NT2/D1 (cell line): ENCODE measurements at regions not wholly inside any gene's neighbourhood (a gene's known extent, or its start where the extent isn't known, plus 50 kb on each side); places are given as distances from the start of the nearest gene placed in this dataset.

Source experiments
- YY1 ChIP-seq: IDR thresholded peaks from 2 replicates; pipeline ENCODE4 v1.6.1; 2011; ENCODE audit not compliant: insufficient read length, insufficient read depth
- ZNF274 ChIP-seq: IDR thresholded peaks from 2 replicates; pipeline ENCODE4 v1.6.1; 2011; ENCODE audit warnings: mild to moderate bottlenecking, low read depth, low read length

DNA sequence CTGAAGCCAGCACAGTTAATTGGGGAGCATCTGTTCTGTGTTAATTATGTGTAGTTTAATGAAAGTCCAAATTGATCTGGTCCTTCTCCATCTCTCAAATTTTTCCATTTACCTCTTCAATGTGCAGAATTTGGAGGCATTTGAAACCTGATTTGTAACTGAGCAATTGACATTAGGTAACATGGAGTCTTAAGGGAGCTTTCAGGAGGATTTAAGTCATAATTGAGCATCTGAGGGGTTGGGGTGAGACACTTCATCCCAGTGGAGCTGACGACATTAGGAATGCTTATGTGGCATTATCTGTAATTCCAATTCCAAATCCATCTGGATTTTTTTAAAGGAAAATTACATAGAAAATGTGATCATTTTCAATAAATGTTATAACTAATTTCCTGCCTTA, 1015.9 kb downstream of the TLE1 start:
- TF ChIP-seq YY1: no peak
- no peak for TF ChIP-seq ZNF274
